GM18951 (cell line): ENCODE measurements at regions not wholly inside any gene's neighbourhood (a gene's known extent, or its start where the extent isn't known, plus 50 kb on each side); places are given as distances from the start of the nearest gene placed in this dataset.

ENCODE experiments used
- POLR2A ChIP-seq: IDR thresholded peaks from 4 replicates; pipeline ENCODE4 v1.6.1; 2011; ENCODE audit warnings: mild to moderate bottlenecking; ENCODE audit not compliant: insufficient read length, insufficient read depth; ENCODE audit errors: extremely low read depth
- in situ Hi-C: fragments of 300-500 bp; cut with MboI; formaldehyde crosslinking; loops from one replicate; pipeline ENCODE4 v1.12.0; 2022; ENCODE audit warnings: low sequenced_read_pairs, mixed read lengths, inconsistent platforms; ENCODE audit not compliant: unreplicated experiment

DNA sequence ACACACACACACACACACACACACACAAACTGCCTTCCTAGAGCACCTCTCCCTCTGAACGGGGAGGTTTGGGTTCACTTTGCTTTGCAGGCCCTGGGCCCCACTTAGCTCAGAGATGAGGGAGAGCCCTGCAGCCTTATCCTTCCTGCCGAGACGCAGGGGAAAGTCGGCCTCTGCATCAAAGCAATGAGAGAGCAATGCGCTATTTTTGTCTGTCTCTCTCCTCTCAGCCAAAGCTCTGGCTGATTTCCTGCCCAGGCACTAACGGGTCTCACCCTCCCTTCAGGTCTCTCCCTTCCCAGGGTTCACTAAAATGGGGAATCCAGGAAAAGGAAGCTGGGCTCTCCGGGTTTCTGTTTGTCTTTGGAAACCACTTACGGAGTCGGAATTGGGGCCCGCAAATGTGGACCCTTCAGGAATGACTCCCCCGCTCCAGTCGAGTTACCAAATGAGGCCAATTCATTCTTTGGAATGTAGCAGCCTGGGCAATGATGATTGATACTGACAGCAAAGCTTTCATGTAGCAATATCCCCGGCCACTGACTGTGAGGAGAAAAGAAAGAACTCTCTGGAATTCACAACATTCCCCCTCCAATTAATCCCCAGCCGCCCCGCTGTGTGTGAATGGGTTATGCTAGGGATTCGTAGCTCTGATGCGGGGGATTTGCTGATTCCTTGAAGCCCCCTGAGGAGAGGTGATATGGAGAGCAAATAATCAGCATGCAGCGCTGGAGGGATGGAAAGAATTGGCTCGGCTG lies 61.5 kb upstream of the WLS start:
- in situ Hi-C loops: no loop called here
- TF ChIP-seq POLR2A: no peak

DNA sequence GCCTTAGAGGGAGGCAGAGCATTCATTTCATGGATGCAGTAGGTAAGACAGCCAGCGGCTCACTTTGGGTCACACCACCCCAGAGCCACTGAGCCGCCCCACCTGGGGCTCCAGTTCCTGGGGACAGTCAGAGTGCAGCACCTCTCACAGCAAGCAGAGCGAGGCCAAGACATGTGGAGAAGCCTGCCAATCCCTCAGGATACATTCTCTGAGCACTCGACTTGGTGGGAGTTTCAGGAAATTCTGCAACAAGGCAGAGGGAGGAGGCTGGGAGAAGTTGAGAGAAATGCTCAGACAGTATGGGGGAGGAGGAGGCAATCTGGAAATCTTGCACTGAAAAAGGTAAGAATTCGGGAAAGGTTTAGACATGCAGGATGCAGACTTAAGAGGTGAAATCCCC lies 60.8 kb upstream of the WLS start:
- in situ Hi-C loops: no loop called here
- no peak for TF ChIP-seq POLR2A

DNA sequence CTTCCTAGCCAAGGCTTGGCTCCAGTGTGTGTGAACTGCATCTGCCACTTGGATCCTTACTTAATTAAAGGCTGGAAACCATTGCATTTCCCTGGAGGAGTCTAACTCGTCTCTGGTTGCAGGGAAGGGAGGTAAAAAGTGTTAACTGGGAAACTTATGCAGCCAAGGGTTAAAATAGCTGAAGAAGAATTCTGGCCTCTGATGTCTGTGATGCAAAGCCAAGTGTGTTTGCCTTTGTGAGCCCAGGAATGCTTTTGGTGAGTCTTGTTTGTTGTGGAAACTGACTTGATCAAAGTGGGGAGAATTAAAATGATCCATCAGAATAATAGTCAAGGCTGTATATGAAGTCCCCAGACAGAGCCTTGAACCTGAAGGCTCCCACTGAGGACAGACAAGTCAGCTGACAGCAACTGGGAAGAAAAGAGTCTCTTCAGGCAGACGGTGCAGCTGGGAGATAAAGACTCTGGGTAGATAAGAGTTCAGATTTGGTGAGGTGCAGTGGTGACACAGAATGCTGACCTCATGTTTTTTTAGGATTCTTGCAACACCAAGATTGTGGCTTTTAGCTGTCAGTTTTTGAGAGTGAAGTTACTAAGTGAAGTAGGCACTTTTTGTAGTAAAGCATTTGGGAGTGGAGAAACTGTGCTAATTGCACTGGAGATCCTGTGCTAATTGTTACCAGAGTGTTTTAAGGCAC lies 59.5 kb upstream of the WLS start:
- in situ Hi-C loops: no loop called here
- no peak for TF ChIP-seq POLR2A

DNA sequence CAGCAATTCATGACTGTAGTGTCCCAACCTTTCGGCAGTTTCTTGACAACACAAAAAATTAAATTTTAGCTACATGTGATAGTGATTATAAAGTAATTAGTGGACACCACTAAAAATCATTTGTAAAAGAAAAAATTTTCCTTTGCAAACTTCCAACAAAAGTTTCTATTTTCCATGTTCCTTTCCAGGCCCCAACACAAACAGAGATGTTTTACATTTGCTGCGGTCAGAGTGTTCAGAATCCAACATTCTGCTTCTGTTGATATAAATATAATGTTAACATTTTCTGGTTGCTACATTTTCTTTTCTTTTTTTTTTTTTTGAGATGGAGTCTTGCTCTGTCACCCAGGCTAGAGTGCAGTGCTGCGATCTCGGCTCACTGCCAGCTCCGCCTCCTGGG lies 54.9 kb upstream of the WLS start:
- TF ChIP-seq POLR2A: no peak
- in situ Hi-C loops: no loop called here

DNA sequence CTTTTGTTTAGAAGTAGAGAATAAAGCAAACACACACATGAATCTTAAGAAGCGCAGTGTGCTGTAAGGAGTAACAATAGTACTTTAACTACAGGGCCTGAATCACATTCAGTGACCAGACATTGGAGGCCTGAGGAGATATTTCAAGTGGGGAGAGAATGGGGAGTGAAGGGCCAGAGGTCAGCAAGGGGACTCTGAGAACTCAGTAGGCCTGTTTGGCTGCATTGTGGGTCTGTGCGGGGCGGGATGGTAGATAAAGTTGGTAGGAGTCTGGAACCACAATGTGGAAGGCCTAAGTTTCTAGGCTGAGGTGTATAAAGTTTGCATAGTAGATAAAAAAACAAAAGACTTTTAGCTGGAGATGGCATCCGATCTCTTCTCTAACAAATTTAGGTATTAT lies 52.7 kb upstream of the WLS start:
- in situ Hi-C loops: no loop called here

DNA sequence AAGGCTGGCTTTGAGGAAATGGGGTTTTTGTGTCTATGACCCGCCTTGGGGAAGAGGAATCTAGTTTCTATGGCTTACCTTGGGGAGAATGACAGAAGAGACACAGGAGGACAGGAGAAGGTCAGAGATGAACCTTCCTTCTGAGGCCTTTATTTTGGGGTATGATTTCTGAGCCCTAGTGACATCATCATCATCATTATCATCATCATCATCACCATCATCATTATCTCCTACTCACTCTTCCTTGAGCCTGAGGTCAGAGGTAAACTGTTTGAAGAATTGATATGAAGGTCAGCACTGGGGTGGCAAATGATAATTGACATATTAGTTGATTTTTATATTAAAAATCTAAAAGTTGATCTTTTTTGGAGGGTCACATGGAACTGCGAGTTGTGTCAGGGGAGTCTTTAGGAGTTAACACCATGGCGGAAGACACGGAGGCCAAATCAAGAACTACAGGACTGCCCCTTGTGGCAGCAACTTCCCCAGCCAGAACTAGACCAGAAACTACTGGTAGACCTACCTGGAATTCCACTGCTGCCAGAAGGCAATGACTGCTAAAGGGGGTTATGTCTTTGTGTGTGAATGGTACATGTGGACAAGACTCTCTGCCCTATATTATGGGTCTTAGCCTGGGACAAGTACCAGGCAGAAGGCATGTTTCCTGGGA lies 49.8 kb upstream of the WLS start:
- in situ Hi-C loops: no loop called here

More for the DNA sequence above, 52.7 kb upstream of the WLS start:
- no peak for TF ChIP-seq POLR2A

More for the DNA sequence above, 49.8 kb upstream of the WLS start:
- TF ChIP-seq POLR2A: no peak
